ENCODE measurements at regions not wholly inside any gene's neighbourhood (a gene's known extent, or its start where the extent isn't known, plus 50 kb on each side); places are given as distances from the start of the nearest gene placed in this dataset.

GRCh38 chr14:22304326-22304725, 284.7 kb downstream of the DAD1 start:
- TF ChIP-seq CTCF (IDR thresholded peaks at IDR 0.05 in 4 of 5, conservative IDR thresholded peaks at IDR 0.05 in 1 of 5) (no peak), POLR2A (IDR thresholded peaks at IDR 0.05) (no peak)
